RWPE2 (cell line): ENCODE measurements at regions not wholly inside any gene's neighbourhood (a gene's known extent, or its start where the extent isn't known, plus 50 kb on each side); places are given as distances from the start of the nearest gene placed in this dataset.
A peak's percentile ranks its signal among the peaks of the same experiment; 100 is the strongest.

Experiments
- ATAC-seq: fragments of 200-7000 bp; cut with Tn5 transposase; 3 replicates; pipeline ENCODE4 v1.9.1; 2021; ENCODE audit warnings: low read depth
- DNase-seq: peaks from one replicate; pipeline ENCODE4 v3.0.0-alpha.2; 2020; ENCODE audit warnings: low spot score
- H3K27ac ChIP-seq: fragments of 450-650 bp; 2 replicates; pipeline ENCODE4 v1.5.1; 2017; ENCODE audit warnings: mild to moderate bottlenecking; ENCODE audit not compliant: poor library complexity, severe bottlenecking
- H3K27me3 ChIP-seq: fragments of 250-450 bp; sonication (Bioruptor Pico); 2 replicates; pipeline ENCODE4 v1.5.1; 2021; ENCODE audit warnings: mild to moderate bottlenecking, moderate library complexity; ENCODE audit not compliant: insufficient read depth, poor library complexity, severe bottlenecking
- H3K36me3 ChIP-seq: fragments of 250-450 bp; sonication (Bioruptor Pico); 2 replicates; pipeline ENCODE4 v1.5.1; 2020; ENCODE audit warnings: low read depth, mild to moderate bottlenecking, moderate library complexity
- H3K4me1 ChIP-seq: fragments of 250-450 bp; sonication (Bioruptor Pico); 2 replicates; pipeline ENCODE4 v1.5.1; 2021; ENCODE audit warnings: mild to moderate bottlenecking, moderate library complexity; ENCODE audit not compliant: insufficient read depth, poor library complexity, severe bottlenecking
- H3K4me3 ChIP-seq: fragments of 250-450 bp; sonication (Bioruptor Pico); 2 replicates; pipeline ENCODE4 v1.5.1; 2021; ENCODE audit warnings: mild to moderate bottlenecking, moderate library complexity; ENCODE audit not compliant: severe bottlenecking
- H3K9me3 ChIP-seq: fragments of 250-450 bp; sonication (Bioruptor Pico); 2 replicates; pipeline ENCODE4 v1.5.1; 2021; ENCODE audit warnings: mild to moderate bottlenecking, moderate library complexity; ENCODE audit not compliant: severe bottlenecking
- CTCF ChIP-seq: fragments of 450-650 bp; IDR thresholded peaks from one replicate; pipeline ENCODE4 v1.5.1; 2017; ENCODE audit warnings: mild to moderate bottlenecking, moderate library complexity; ENCODE audit not compliant: poor library complexity, severe bottlenecking

DNA sequence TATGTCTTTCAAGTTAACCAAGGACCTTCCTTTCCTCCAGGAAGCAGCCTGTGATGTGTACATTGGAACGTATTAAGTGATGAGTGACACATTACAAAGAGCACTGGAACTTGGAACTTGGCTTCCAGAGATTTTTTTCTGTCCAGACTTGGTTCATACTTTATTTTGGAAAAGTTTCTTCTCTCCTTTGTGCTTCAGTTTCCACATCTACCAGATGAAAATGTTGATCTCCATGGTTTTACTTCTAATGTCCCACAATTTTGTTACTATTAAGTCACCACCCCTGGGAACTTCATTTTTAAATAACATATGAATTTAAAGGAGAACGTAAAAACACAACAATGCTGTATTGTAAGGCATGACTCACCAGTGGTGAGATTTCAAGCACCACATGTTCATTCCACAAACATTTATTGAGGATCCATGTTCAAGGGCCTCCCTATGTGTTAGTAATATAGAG is 290.7 kb upstream of the LMCD1 start:
- peak; percentile 51; the same call in 2 of the 3 replicates for ATAC-seq
- H3K4me3 ChIP-seq: no peak overlapping the region
- H3K9me3 ChIP-seq: peaks cover 3% of the 10 kb centered on the region
- no peaks in the 10 kb centered on the region for H3K4me1 ChIP-seq
- H3K27ac ChIP-seq: peak overlapping the region; percentile 16
- no peak for DNase-seq
- H3K27me3 ChIP-seq: no peaks in the 10 kb centered on the region
- no peak for TF ChIP-seq CTCF
- H3K36me3 ChIP-seq: no peaks in the 10 kb centered on the region

DNA sequence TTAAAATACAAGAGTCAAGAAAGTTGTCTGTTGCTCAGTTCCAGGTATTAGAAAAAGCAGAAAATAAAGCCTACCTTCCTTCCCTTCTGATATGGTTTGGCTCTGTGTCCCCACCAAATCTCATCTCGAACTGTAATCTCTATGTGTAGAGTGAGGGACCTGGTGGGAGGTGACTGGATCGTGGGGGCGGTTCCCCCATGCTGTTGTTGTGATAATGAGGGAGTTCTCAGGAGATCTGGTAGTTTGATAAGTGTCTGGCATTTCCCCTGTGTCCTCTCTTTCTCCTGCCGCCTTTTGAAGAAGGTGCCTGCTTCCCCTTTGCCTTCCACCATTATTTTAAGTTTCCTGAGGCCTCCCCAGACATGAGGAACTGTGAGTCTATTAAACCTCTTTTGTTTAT is 288.8 kb upstream of the LMCD1 start:
- no peak for DNase-seq
- Histone ChIP-seq H3K27me3 (no peaks in the 10 kb centered on the region), H3K9me3 (peaks cover 3% of the 10 kb centered on the region), H3K27ac (no peak overlapping the region), H3K4me1 (no peaks in the 10 kb centered on the region), H3K36me3 (no peaks in the 10 kb centered on the region), H3K4me3 (no peak overlapping the region)
- ATAC-seq: no peak
- TF ChIP-seq CTCF: no peak

DNA sequence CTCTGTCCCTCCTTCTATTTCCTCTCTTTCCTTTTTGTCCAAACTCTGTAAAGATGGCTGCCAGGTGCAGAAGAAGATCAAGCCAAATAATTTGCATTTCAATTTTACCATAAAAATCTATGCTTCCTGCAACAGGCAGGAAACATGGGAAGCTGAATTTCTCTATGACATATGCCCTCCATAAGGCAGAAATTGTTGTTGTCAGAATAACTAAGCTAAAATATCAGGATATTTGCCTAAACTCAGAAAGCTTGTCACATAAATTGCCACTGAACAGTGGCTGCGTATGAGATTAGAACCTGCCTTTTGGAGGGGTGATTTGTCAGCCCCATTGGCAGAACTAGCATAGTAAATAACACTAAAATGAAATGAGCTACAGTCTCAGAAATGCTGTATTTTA is 288.3 kb upstream of the LMCD1 start:
- ATAC-seq (no peak), DNase-seq (no peak)
- Histone ChIP-seq H3K4me1 (no peaks in the 10 kb centered on the region), H3K4me3 (no peak overlapping the region), H3K27ac (no peak overlapping the region), H3K9me3 (peaks cover 3% of the 10 kb centered on the region), H3K27me3 (no peaks in the 10 kb centered on the region), H3K36me3 (no peaks in the 10 kb centered on the region)
- no peak for TF ChIP-seq CTCF

GRCh38 chr3:8215821-8216220 is 285.8 kb upstream of the LMCD1 start:
- no peak for DNase-seq
- TF ChIP-seq CTCF: no peak

GRCh38 chr3:8218353-8218940 is 283.2 kb upstream of the LMCD1 start:
- ATAC-seq (no peak), DNase-seq (no peak)
- TF ChIP-seq CTCF: no peak
- H3K4me1 ChIP-seq: no peaks in the 10 kb centered on the region
- no peaks in the 10 kb centered on the region for H3K27me3 ChIP-seq
- H3K36me3 ChIP-seq: no peaks in the 10 kb centered on the region
- H3K9me3 ChIP-seq: peaks cover 3% of the 10 kb centered on the region
- no peak overlapping the region for H3K4me3 ChIP-seq
- no peak overlapping the region for H3K27ac ChIP-seq

More at GRCh38 chr3:8215821-8216220, 285.8 kb upstream of the LMCD1 start:
- Histone ChIP-seq H3K36me3 (no peaks in the 10 kb centered on the region), H3K4me3 (no peak overlapping the region), H3K9me3 (peaks cover 3% of the 10 kb centered on the region), H3K4me1 (no peaks in the 10 kb centered on the region), H3K27me3 (no peaks in the 10 kb centered on the region), H3K27ac (no peak overlapping the region)
- ATAC-seq: no peak
